DND-41 (cell line): ENCODE measurements at regions not wholly inside any gene's neighbourhood (a gene's known extent, or its start where the extent isn't known, plus 50 kb on each side); places are given as distances from the start of the nearest gene placed in this dataset.

Source experiments
- ATAC-seq: fragments of 200-7000 bp; cut with Tn5 transposase; 3 replicates; pipeline ENCODE4 v1.9.1; 2021; ENCODE audit warnings: low read depth; ENCODE audit not compliant: insufficient read depth
- DNase-seq: peaks from one replicate; pipeline ENCODE4 v3.0.0-alpha.2; 2020
- H2AFZ ChIP-seq: 2 replicates; pipeline ENCODE4 v1.6.0; 2012; ENCODE audit warnings: low read depth, low read length
- H3K27ac ChIP-seq: 2 replicates; pipeline ENCODE4 v1.5.1; 2012; ENCODE audit warnings: low read length, inconsistent platforms
- H3K27me3 ChIP-seq: fragments of 200-600 bp; sonication (generic); 2 replicates; pipeline ENCODE4 v1.6.0; 2012; ENCODE audit warnings: low read length, mild to moderate bottlenecking, inconsistent platforms; ENCODE audit not compliant: insufficient read depth, poor library complexity
- H3K36me3 ChIP-seq: 2 replicates; pipeline ENCODE4 v1.5.1; 2012; ENCODE audit warnings: low read length, inconsistent platforms; ENCODE audit not compliant: insufficient read depth
- H3K4me1 ChIP-seq: 2 replicates; pipeline ENCODE4 v1.5.1; 2012; ENCODE audit warnings: mild to moderate bottlenecking, low read length; ENCODE audit not compliant: insufficient read depth
- H3K4me2 ChIP-seq: 2 replicates; pipeline ENCODE4 v1.6.0; 2012; ENCODE audit warnings: mild to moderate bottlenecking, moderate library complexity, low read length, inconsistent platforms; ENCODE audit not compliant: insufficient read depth
- H3K4me3 ChIP-seq, 2 experiments: fragments of 200-600 bp in 1 of 2; shearing (Covaris generic) in 1 of 2; 2 replicates each; pipeline ENCODE4 v1.5.1; 2012 to 2016; ENCODE audit warnings: inconsistent platforms in 2 of 2, low read length in 2 of 2, mild to moderate bottlenecking in 2 of 2, low read depth in 1 of 2, moderate library complexity in 1 of 2
- H3K79me2 ChIP-seq: 2 replicates; pipeline ENCODE4 v1.6.0; 2012; ENCODE audit warnings: low read length, inconsistent platforms; ENCODE audit not compliant: insufficient read depth
- H3K9ac ChIP-seq: 2 replicates; pipeline ENCODE4 v1.6.0; 2012; ENCODE audit warnings: low read depth, mild to moderate bottlenecking, inconsistent platforms, low read length, moderate library complexity
- H3K9me3 ChIP-seq: 2 replicates; pipeline ENCODE4 v1.5.1; 2012; ENCODE audit warnings: low read length, moderate library complexity, mild to moderate bottlenecking, inconsistent platforms; ENCODE audit not compliant: insufficient read depth, severe bottlenecking
- H4K20me1 ChIP-seq: 2 replicates; pipeline ENCODE4 v1.6.0; 2012; ENCODE audit warnings: low read length; ENCODE audit not compliant: insufficient read depth
- CTCF ChIP-seq: IDR thresholded peaks from 2 replicates; pipeline ENCODE4 v1.5.1; 2012; ENCODE audit warnings: borderline replicate concordance, low read length, moderate library complexity, mild to moderate bottlenecking; ENCODE audit not compliant: poor library complexity, severe bottlenecking; ENCODE audit errors: extremely low read depth
- EZH2 ChIP-seq: IDR thresholded peaks from 3 replicates; pipeline ENCODE4 v1.6.1; 2012; ENCODE audit warnings: borderline replicate concordance, low read depth, mild to moderate bottlenecking, moderate library complexity, low read length, inconsistent platforms; ENCODE audit not compliant: severe bottlenecking

GRCh38 chr1:55860326-55860725, 645.2 kb upstream of the USP24 start:
- H3K4me3 ChIP-seq = no peak overlapping the region
- no peaks in the 10 kb centered on the region for H3K36me3 ChIP-seq
- no peaks in the 10 kb centered on the region for H3K4me1 ChIP-seq
- no peaks in the 10 kb centered on the region for H3K79me2 ChIP-seq
- ATAC-seq (no peak), DNase-seq (no peak)
- no peaks in the 10 kb centered on the region for H4K20me1 ChIP-seq
- no peak overlapping the region for H3K4me2 ChIP-seq
- no peak overlapping the region for H3K9ac ChIP-seq
- no peaks in the 10 kb centered on the region for H3K9me3 ChIP-seq
- no peak overlapping the region for H3K27ac ChIP-seq
- H2AFZ ChIP-seq = no peak overlapping the region
- H3K27me3 ChIP-seq = no peaks in the 10 kb centered on the region
- TF ChIP-seq CTCF (no peak), EZH2 (no peak)

GRCh38 chr1:55854911-55855310, 639.7 kb upstream of the USP24 start:
- Histone ChIP-seq H3K4me3 (no peak overlapping the region), H3K4me2 (no peak overlapping the region), H4K20me1 (no peaks in the 10 kb centered on the region), H3K9ac (no peak overlapping the region), H3K27me3 (peaks cover 2% of the 10 kb centered on the region), H3K79me2 (no peaks in the 10 kb centered on the region), H3K27ac (no peak overlapping the region), H3K4me1 (no peaks in the 10 kb centered on the region), H2AFZ (no peak overlapping the region), H3K9me3 (no peaks in the 10 kb centered on the region), H3K36me3 (no peaks in the 10 kb centered on the region)
- no peak for ATAC-seq
- no peak for DNase-seq
- no peak for TF ChIP-seq CTCF

GRCh38 chr1:55848906-55849305, 633.7 kb upstream of the USP24 start:
- Histone ChIP-seq H3K36me3 (no peaks in the 10 kb centered on the region), H3K9me3 (no peaks in the 10 kb centered on the region), H3K4me1 (no peaks in the 10 kb centered on the region), H3K79me2 (no peaks in the 10 kb centered on the region), H3K27me3 (peaks cover 2% of the 10 kb centered on the region), H3K27ac (no peak overlapping the region), H3K9ac (no peak overlapping the region), H3K4me2 (no peak overlapping the region), H2AFZ (no peak overlapping the region), H4K20me1 (no peaks in the 10 kb centered on the region), H3K4me3 (no peak overlapping the region)
- no peak for TF ChIP-seq CTCF
- TF ChIP-seq EZH2 = no peak
- DNase-seq = no peak
- ATAC-seq = no peak

- ATAC-seq (no peak), DNase-seq (no peak)
- no peak overlapping the region for H3K9ac ChIP-seq
- H3K4me2 ChIP-seq = no peak overlapping the region
- no peaks in the 10 kb centered on the region for H3K4me1 ChIP-seq
- no peak overlapping the region for H2AFZ ChIP-seq
- H3K79me2 ChIP-seq = no peaks in the 10 kb centered on the region
- no peaks in the 10 kb centered on the region for H3K27me3 ChIP-seq
- no peaks in the 10 kb centered on the region for H3K36me3 ChIP-seq
- no peaks in the 10 kb centered on the region for H4K20me1 ChIP-seq
- no peak overlapping the region for H3K27ac ChIP-seq
- no peaks in the 10 kb centered on the region for H3K9me3 ChIP-seq
- TF ChIP-seq EZH2 (no peak), CTCF (no peak)
- H3K4me3 ChIP-seq = no peak overlapping the region
These were observed 630.9 kb upstream of the USP24 start for GRCh38 chr1:55846051-55846450.
